ENCODE measurements at regions not wholly inside any gene's neighbourhood (a gene's known extent, or its start where the extent isn't known, plus 50 kb on each side); places are given as distances from the start of the nearest gene placed in this dataset.

- H4K20me1 ChIP-seq (ENCODE audit: control insufficient read depth, insufficient read depth): no peaks in the 10 kb centered on the region
- intact Hi-C loops (cut with micrococcal nuclease; ENCODE audit: unreplicated experiment): no loop called here
- FAIRE-seq (no peak), DNase-seq (ENCODE audit: low read depth, low spot score) (no peak), ATAC-seq (no peak)
- no peaks in the 10 kb centered on the region for H3K36me3 ChIP-seq (ENCODE audit: control insufficient read depth in 2 of 2, insufficient read depth in 2 of 2, low read length in 1 of 2)
- in situ Hi-C loops (cut with MboI): no loop called here
- no peaks in the 10 kb centered on the region for H3K79me2 ChIP-seq (ENCODE audit: control insufficient read depth, insufficient read depth, low read length)
- ChIA-PET RAD21 (ENCODE audit: unreplicated experiment) (no interaction called here), SMC1A (ENCODE audit: uncharacterized antibody, unreplicated experiment) (interaction anchor here (0.6 kb wide), 1 partner anchor 1948 kb away, joined by 3 read pairs; no protein-coding TSS in a partner anchor), CTCF (no interaction called here), POLR2A (no interaction called here)
- H3K27me3 ChIP-seq (replicated peaks in 1 of 2; ENCODE audit: control insufficient read depth in 2 of 2, insufficient read depth in 2 of 2, low read length in 1 of 2): no peaks in the 10 kb centered on the region; a peak in 1 of 4 replicates
- 26% methylated on average over 3 of the region's 3 CpGs for WGBS (ENCODE audit: insufficient coverage, insufficient replicate concordance, low lambda C conversion rate, missing lambda C conversion rate)
- no peak overlapping the region for H2AFZ ChIP-seq (ENCODE audit: control insufficient read depth, low read depth, low read length)
- H3K4me1 ChIP-seq (ENCODE audit: control insufficient read depth, insufficient read depth, low read length): no peaks in the 10 kb centered on the region
- BruUV-seq (replicated peaks): no TSS peak
- no peaks in the 10 kb centered on the region; the same call in 2 of the 3 replicates for H3K9me3 ChIP-seq (replicated peaks; ENCODE audit: control insufficient read depth, insufficient read depth, low read length)
- H3K9ac ChIP-seq (ENCODE audit: control insufficient read depth, insufficient read depth, low read length): no peak overlapping the region
- H3K4me2 ChIP-seq (ENCODE audit: control insufficient read depth, insufficient read depth): no peak overlapping the region
- TF ChIP-seq RAD51 (IDR thresholded peaks at IDR 0.05) (no peak), CHD2 (IDR thresholded peaks at IDR 0.05; ENCODE audit: borderline replicate concordance, low read depth, low read length) (no peak), YY1 (IDR thresholded peaks at IDR 0.05; ENCODE audit: low read depth, low read length) (no peak), MTA2 (IDR thresholded peaks at IDR 0.05; ENCODE audit: low read depth) (no peak), ZNF217 (IDR thresholded peaks at IDR 0.05) (no peak), ZNF274 (IDR thresholded peaks at IDR 0.05; ENCODE audit: insufficient read depth, insufficient read length) (no peak), PAX8 (IDR thresholded peaks at IDR 0.05) (no peak), ZBTB11 (CRISPR knock-in tag; IDR thresholded peaks at IDR 0.05) (no peak), GATAD2B (conservative IDR thresholded peaks at IDR 0.05; ENCODE audit: low read depth) (no peak)
- H3K27ac ChIP-seq (ENCODE audit: control insufficient read depth, insufficient read depth): no peak overlapping the region
- no peak overlapping the region for H3K4me3 ChIP-seq
Observed at GRCh38 chr5:73325546-73325945, 123.0 kb downstream of the FOXD1 start.
